ENCODE measurements at regions not wholly inside any gene's neighbourhood (a gene's known extent, or its start where the extent isn't known, plus 50 kb on each side); places are given as distances from the start of the nearest gene placed in this dataset.

GRCh38 chr11:127115844-127116243, 115.3 kb upstream of the KIRREL3 start:
- Mint-ChIP-seq H3K27me3 (ENCODE audit: unreplicated experiment) (no peaks in the 10 kb centered on the region), H3K9me3 (ENCODE audit: unreplicated experiment) (no peaks in the 10 kb centered on the region), H3K27ac (ENCODE audit: unreplicated experiment) (no peak overlapping the region), H3K4me1 (ENCODE audit: low read depth, unreplicated experiment) (peaks cover 2% of the 10 kb centered on the region), H3K4me3 (ENCODE audit: unreplicated experiment) (no peak overlapping the region), H3K36me3 (ENCODE audit: unreplicated experiment) (peaks cover 5% of the 10 kb centered on the region)
- no peak for TF ChIP-seq CTCF (IDR thresholded peaks at IDR 0.05; ENCODE audit: partially characterized antibody, unreplicated experiment)
- no peak for DNase-seq

- Mint-ChIP-seq H3K9me3 (ENCODE audit: unreplicated experiment) (no peaks in the 10 kb centered on the region), H3K36me3 (ENCODE audit: unreplicated experiment) (peaks cover 5% of the 10 kb centered on the region), H3K4me3 (ENCODE audit: unreplicated experiment) (no peak overlapping the region), H3K4me1 (ENCODE audit: low read depth, unreplicated experiment) (peaks cover 16% of the 10 kb centered on the region), H3K27ac (ENCODE audit: unreplicated experiment) (no peak overlapping the region), H3K27me3 (ENCODE audit: unreplicated experiment) (no peaks in the 10 kb centered on the region)
- DNase-seq = no peak
- TF ChIP-seq CTCF (IDR thresholded peaks at IDR 0.05; ENCODE audit: partially characterized antibody, unreplicated experiment) = no peak
These were observed 113.5 kb upstream of the KIRREL3 start for GRCh38 chr11:127114035-127114434.

GRCh38 chr11:127110542-127110941, 110.0 kb upstream of the KIRREL3 start:
- peaks cover 2% of the 10 kb centered on the region for H3K9me3 Mint-ChIP-seq (ENCODE audit: unreplicated experiment)
- peaks cover 33% of the 10 kb centered on the region for H3K4me1 Mint-ChIP-seq (ENCODE audit: low read depth, unreplicated experiment)
- H3K27ac Mint-ChIP-seq (ENCODE audit: unreplicated experiment) = peak overlapping the region; percentile 71
- no peak for DNase-seq
- H3K36me3 Mint-ChIP-seq (ENCODE audit: unreplicated experiment) = peaks cover 5% of the 10 kb centered on the region
- H3K4me3 Mint-ChIP-seq (ENCODE audit: unreplicated experiment) = no peak overlapping the region
- no peak for TF ChIP-seq CTCF (IDR thresholded peaks at IDR 0.05; ENCODE audit: partially characterized antibody, unreplicated experiment)
- H3K27me3 Mint-ChIP-seq (ENCODE audit: unreplicated experiment) = peaks cover 5% of the 10 kb centered on the region

- no peaks in the 10 kb centered on the region for H3K36me3 Mint-ChIP-seq (ENCODE audit: unreplicated experiment)
- peaks cover 5% of the 10 kb centered on the region for H3K27me3 Mint-ChIP-seq (ENCODE audit: unreplicated experiment)
- H3K27ac Mint-ChIP-seq (ENCODE audit: unreplicated experiment) = peak overlapping the region; percentile 71
- H3K4me3 Mint-ChIP-seq (ENCODE audit: unreplicated experiment) = no peak overlapping the region
- DNase-seq = no peak
- H3K4me1 Mint-ChIP-seq (ENCODE audit: low read depth, unreplicated experiment) = peaks cover 39% of the 10 kb centered on the region
- no peak for TF ChIP-seq CTCF (IDR thresholded peaks at IDR 0.05; ENCODE audit: partially characterized antibody, unreplicated experiment)
- peaks cover 3% of the 10 kb centered on the region for H3K9me3 Mint-ChIP-seq (ENCODE audit: unreplicated experiment)
These were observed 109.4 kb upstream of the KIRREL3 start for GRCh38 chr11:127109796-127110480.

- Mint-ChIP-seq H3K4me1 (ENCODE audit: low read depth, unreplicated experiment) (peaks cover 40% of the 10 kb centered on the region), H3K27ac (ENCODE audit: unreplicated experiment) (no peak overlapping the region), H3K4me3 (ENCODE audit: unreplicated experiment) (no peak overlapping the region), H3K27me3 (ENCODE audit: unreplicated experiment) (peaks cover 5% of the 10 kb centered on the region), H3K9me3 (ENCODE audit: unreplicated experiment) (peaks cover 3% of the 10 kb centered on the region), H3K36me3 (ENCODE audit: unreplicated experiment) (no peaks in the 10 kb centered on the region)
- DNase-seq = no peak
- no peak for TF ChIP-seq CTCF (IDR thresholded peaks at IDR 0.05; ENCODE audit: partially characterized antibody, unreplicated experiment)
These were observed 108.3 kb upstream of the KIRREL3 start for GRCh38 chr11:127108838-127109237.
